ENCODE measurements at regions not wholly inside any gene's neighbourhood (a gene's known extent, or its start where the extent isn't known, plus 50 kb on each side); places are given as distances from the start of the nearest gene placed in this dataset.

- intact Hi-C loops (cut with DNase I, micrococcal nuclease): no loop called here
- H3K36me3 ChIP-seq (ENCODE audit: insufficient read depth, low read length): no peaks in the 10 kb centered on the region
- peaks cover 3% of the 10 kb centered on the region for H3K9me3 Mint-ChIP-seq
- H3K27me3 ChIP-seq (ENCODE audit: control insufficient read depth in 1 of 2, insufficient read depth in 2 of 2, low read length in 2 of 2): no peaks in the 10 kb centered on the region
- no peaks in the 10 kb centered on the region for H3K9me3 ChIP-seq (ENCODE audit: control insufficient read depth in 1 of 2, insufficient read depth in 1 of 2, low read length in 2 of 2)
- ChIA-PET CTCF (no interaction called here), POLR2A (no interaction called here)
- ATAC-seq (ENCODE audit: poor library complexity) (no peak), DNase-seq (no peak)
- H3K4me3 ChIP-seq (ENCODE audit: low read length): no peak overlapping the region
- H3K4me1 Mint-ChIP-seq (ENCODE audit: low read depth): no peaks in the 10 kb centered on the region
- no peak overlapping the region for H3K27ac Mint-ChIP-seq
- H3K4me3 Mint-ChIP-seq: no peak overlapping the region
- no peaks in the 10 kb centered on the region for H3K36me3 Mint-ChIP-seq (ENCODE audit: low read depth)
- H3K27me3 Mint-ChIP-seq: no peaks in the 10 kb centered on the region
- no peak overlapping the region for H3K27ac ChIP-seq (ENCODE audit: low read depth in 1 of 2, low read length in 2 of 2)
- no peaks in the 10 kb centered on the region for H3K4me1 ChIP-seq (ENCODE audit: insufficient read depth, low read length)
- TF ChIP-seq CTCF (IDR thresholded peaks at IDR 0.05): no peak
Observed at GRCh38 chr4:157655096-157655809, 434.7 kb downstream of the GRIA2 start.

GRCh38 chr4:157643257-157643656 is 422.7 kb downstream of the GRIA2 start:
- no peak overlapping the region for H3K4me3 ChIP-seq (ENCODE audit: low read length)
- ATAC-seq (ENCODE audit: poor library complexity) (no peak), DNase-seq (no peak)
- ChIA-PET POLR2A (no interaction called here), CTCF (no interaction called here)
- Mint-ChIP-seq H3K4me1 (ENCODE audit: low read depth) (no peaks in the 10 kb centered on the region), H3K27me3 (no peaks in the 10 kb centered on the region), H3K27ac (no peak overlapping the region), H3K4me3 (no peak overlapping the region), H3K9me3 (peaks cover 6% of the 10 kb centered on the region), H3K36me3 (ENCODE audit: low read depth) (no peaks in the 10 kb centered on the region)
- TF ChIP-seq CTCF (IDR thresholded peaks at IDR 0.05): no peak
- H3K27me3 ChIP-seq (ENCODE audit: control insufficient read depth in 1 of 2, insufficient read depth in 2 of 2, low read length in 2 of 2): no peaks in the 10 kb centered on the region
- H3K36me3 ChIP-seq (ENCODE audit: insufficient read depth, low read length): no peaks in the 10 kb centered on the region
- no peaks in the 10 kb centered on the region for H3K9me3 ChIP-seq (ENCODE audit: control insufficient read depth in 1 of 2, insufficient read depth in 1 of 2, low read length in 2 of 2)
- no peaks in the 10 kb centered on the region for H3K4me1 ChIP-seq (ENCODE audit: insufficient read depth, low read length)
- intact Hi-C loops (cut with DNase I, micrococcal nuclease): no loop called here
- no peak overlapping the region for H3K27ac ChIP-seq (ENCODE audit: low read depth in 1 of 2, low read length in 2 of 2)

GRCh38 chr4:157634057-157634456 is 413.5 kb downstream of the GRIA2 start:
- Mint-ChIP-seq H3K4me3 (no peak overlapping the region), H3K27me3 (no peaks in the 10 kb centered on the region), H3K27ac (no peak overlapping the region), H3K9me3 (peaks cover 9% of the 10 kb centered on the region), H3K36me3 (ENCODE audit: low read depth) (no peaks in the 10 kb centered on the region), H3K4me1 (ENCODE audit: low read depth) (no peaks in the 10 kb centered on the region)
- Histone ChIP-seq H3K4me3 (ENCODE audit: low read length) (no peak overlapping the region), H3K27me3 (ENCODE audit: control insufficient read depth in 1 of 2, insufficient read depth in 2 of 2, low read length in 2 of 2) (no peaks in the 10 kb centered on the region), H3K27ac (ENCODE audit: low read depth in 1 of 2, low read length in 2 of 2) (no peak overlapping the region), H3K4me1 (ENCODE audit: insufficient read depth, low read length) (no peaks in the 10 kb centered on the region), H3K9me3 (ENCODE audit: control insufficient read depth in 1 of 2, insufficient read depth in 1 of 2, low read length in 2 of 2) (peaks cover 0 to 8% of the 10 kb centered on the region in 2 experiments), H3K36me3 (ENCODE audit: insufficient read depth, low read length) (no peaks in the 10 kb centered on the region)
- ChIA-PET CTCF (no interaction called here), POLR2A (no interaction called here)
- intact Hi-C loops (cut with DNase I, micrococcal nuclease): no loop called here
- TF ChIP-seq CTCF (IDR thresholded peaks at IDR 0.05): no peak
- ATAC-seq (ENCODE audit: poor library complexity) (no peak), DNase-seq (no peak)
